CD4-positive, CD25-positive, alpha-beta regulatory T cell (primary cell): ENCODE measurements at regions not wholly inside any gene's neighbourhood (a gene's known extent, or its start where the extent isn't known, plus 50 kb on each side); places are given as distances from the start of the nearest gene placed in this dataset.

Experiments
- ATAC-seq, 2 donors: fragments of 150-1000 bp; cut with Tn5 transposase; one replicate each; pipeline ENCODE4 v1.10.0; 2021; ENCODE audit warnings: low read depth in 2 of 2, moderate number of reproducible peaks in 2 of 2, moderate library complexity in 1 of 2
- DNase-seq, 3 donors: peaks; one replicate each; pipeline versions ENCODE4 v3.0.0 to v3.0.0-alpha.2; 2012 to 2022; ENCODE audit warnings: mixed read lengths in 1 of 3
- H3K27ac ChIP-seq: one replicate; pipeline ENCODE4 v1.7.0; 2013; ENCODE audit warnings: mild to moderate bottlenecking, low read length; ENCODE audit not compliant: insufficient read depth, poor library complexity, severe bottlenecking
- H3K27me3 ChIP-seq: one replicate; pipeline ENCODE4 v1.7.0; 2013; ENCODE audit warnings: low read length; ENCODE audit not compliant: control insufficient read depth, insufficient read depth
- H3K36me3 ChIP-seq: one replicate; pipeline ENCODE4 v1.7.0; 2013; ENCODE audit warnings: mild to moderate bottlenecking, low read length, moderate library complexity; ENCODE audit not compliant: control insufficient read depth, insufficient read depth
- H3K4me1 ChIP-seq: 2 replicates; pipeline ENCODE4 v1.7.0; 2013; ENCODE audit warnings: mild to moderate bottlenecking, low read length; ENCODE audit not compliant: insufficient read depth, control insufficient read depth, poor library complexity, severe bottlenecking
- H3K4me3 ChIP-seq: one replicate; pipeline ENCODE4 v1.7.0; 2013; ENCODE audit warnings: low read depth, mild to moderate bottlenecking, low read length, moderate library complexity
- H3K9me3 ChIP-seq, 2 experiments: 1 replicate in 1 of 2; 2 replicates in 1 of 2; pipeline ENCODE4 v1.7.0; 2013; ENCODE audit warnings: low read length in 2 of 2, mild to moderate bottlenecking in 1 of 2, moderate library complexity in 1 of 2; ENCODE audit not compliant: control insufficient read depth in 2 of 2
- H3K27ac Mint-ChIP-seq, 3 donors: one replicate each; pipeline ENCODE4 v1.8.0; 2020 to 2022; ENCODE audit warnings: mild to moderate bottlenecking in 3 of 3, mixed read lengths in 3 of 3, moderate library complexity in 2 of 3
- H3K27me3 Mint-ChIP-seq: one replicate; pipeline ENCODE4 v1.8.0; 2022; ENCODE audit warnings: mild to moderate bottlenecking, mixed read lengths
- H3K36me3 Mint-ChIP-seq: one replicate; pipeline ENCODE4 v1.8.0; 2020; ENCODE audit warnings: mixed read lengths
- H3K4me1 Mint-ChIP-seq, 4 donors: one replicate each; pipeline ENCODE4 v1.8.0; 2020 to 2022; ENCODE audit warnings: mixed read lengths in 4 of 4, mild to moderate bottlenecking in 1 of 4
- H3K4me3 Mint-ChIP-seq, 4 donors: one replicate each; pipeline ENCODE4 v1.8.0; 2020 to 2022; ENCODE audit warnings: mild to moderate bottlenecking in 4 of 4, mixed read lengths in 4 of 4, moderate library complexity in 3 of 4
- H3K9me3 Mint-ChIP-seq, 7 donors: one replicate each; pipeline ENCODE4 v1.8.0; 2020 to 2022; ENCODE audit warnings: mixed read lengths in 7 of 7, mild to moderate bottlenecking in 3 of 7, moderate library complexity in 2 of 7

- H3K9me3 ChIP-seq = no peaks in the 10 kb centered on the region
- no peaks in the 10 kb centered on the region for H3K4me1 Mint-ChIP-seq
- ATAC-seq = no peak
- H3K36me3 ChIP-seq = no peaks in the 10 kb centered on the region
- no peak overlapping the region for H3K27ac ChIP-seq
- H3K4me3 Mint-ChIP-seq = no peak overlapping the region
- no peak overlapping the region for H3K27ac Mint-ChIP-seq
- H3K36me3 Mint-ChIP-seq = no peaks in the 10 kb centered on the region
- no peaks in the 10 kb centered on the region for H3K4me1 ChIP-seq
- no peak overlapping the region for H3K4me3 ChIP-seq
- no peaks in the 10 kb centered on the region for H3K27me3 ChIP-seq
- peaks cover 0 to 8% (median 0%) of the 10 kb centered on the region in 7 donors for H3K9me3 Mint-ChIP-seq
- H3K27me3 Mint-ChIP-seq = peaks cover 6% of the 10 kb centered on the region
- no peak for DNase-seq
Observed at GRCh38 chr5:111602817-111603445, 90.6 kb upstream of the STARD4 start.

- Mint-ChIP-seq H3K9me3 (peaks cover 0 to 7% (median 3%) of the 10 kb centered on the region in 7 donors), H3K27me3 (peaks cover 6% of the 10 kb centered on the region), H3K27ac (no peak overlapping the region), H3K4me3 (no peak overlapping the region), H3K36me3 (no peaks in the 10 kb centered on the region), H3K4me1 (no peaks in the 10 kb centered on the region)
- no peaks in the 10 kb centered on the region for H3K36me3 ChIP-seq
- no peak overlapping the region for H3K27ac ChIP-seq
- no peak for DNase-seq
- H3K4me3 ChIP-seq = no peak overlapping the region
- H3K27me3 ChIP-seq = no peaks in the 10 kb centered on the region
- H3K4me1 ChIP-seq = no peaks in the 10 kb centered on the region
- no peaks in the 10 kb centered on the region for H3K9me3 ChIP-seq
- ATAC-seq = no peak
Observed at GRCh38 chr5:111598996-111599395, 86.7 kb upstream of the STARD4 start.

GRCh38 chr5:111597491-111597890 is 85.2 kb upstream of the STARD4 start:
- H3K36me3 ChIP-seq = no peaks in the 10 kb centered on the region
- no peaks in the 10 kb centered on the region for H3K27me3 ChIP-seq
- no peak overlapping the region for H3K4me3 Mint-ChIP-seq

GRCh38 chr5:111596705-111597104 is 84.4 kb upstream of the STARD4 start:
- H3K27ac Mint-ChIP-seq = no peak overlapping the region
- ATAC-seq (no peak), DNase-seq (no peak)
- H3K4me1 ChIP-seq = no peaks in the 10 kb centered on the region
- no peaks in the 10 kb centered on the region for H3K27me3 ChIP-seq
- H3K36me3 Mint-ChIP-seq = no peaks in the 10 kb centered on the region
- H3K36me3 ChIP-seq = no peaks in the 10 kb centered on the region
- H3K4me1 Mint-ChIP-seq = no peaks in the 10 kb centered on the region
- H3K27me3 Mint-ChIP-seq = peaks cover 6% of the 10 kb centered on the region
- no peaks in the 10 kb centered on the region for H3K9me3 ChIP-seq
- no peak overlapping the region for H3K4me3 ChIP-seq
- no peak overlapping the region for H3K4me3 Mint-ChIP-seq
- H3K9me3 Mint-ChIP-seq = peaks cover 0 to 11% (median 3%) of the 10 kb centered on the region in 7 donors
- no peak overlapping the region for H3K27ac ChIP-seq

More at GRCh38 chr5:111597491-111597890, 85.2 kb upstream of the STARD4 start:
- Mint-ChIP-seq H3K27ac (no peak overlapping the region), H3K27me3 (peaks cover 6% of the 10 kb centered on the region), H3K36me3 (no peaks in the 10 kb centered on the region), H3K4me1 (no peaks in the 10 kb centered on the region), H3K9me3 (peaks cover 0 to 11% (median 3%) of the 10 kb centered on the region in 7 donors)
- no peaks in the 10 kb centered on the region for H3K4me1 ChIP-seq
- DNase-seq (no peak), ATAC-seq (no peak)
- H3K27ac ChIP-seq = no peak overlapping the region
- H3K9me3 ChIP-seq = no peaks in the 10 kb centered on the region
- no peak overlapping the region for H3K4me3 ChIP-seq

GRCh38 chr5:111595425-111595824 is 83.1 kb upstream of the STARD4 start:
- Histone ChIP-seq H3K36me3 (no peaks in the 10 kb centered on the region), H3K27me3 (no peaks in the 10 kb centered on the region), H3K9me3 (no peaks in the 10 kb centered on the region), H3K27ac (no peak overlapping the region), H3K4me3 (no peak overlapping the region), H3K4me1 (no peaks in the 10 kb centered on the region)
- no peak overlapping the region for H3K4me3 Mint-ChIP-seq
- no peaks in the 10 kb centered on the region for H3K4me1 Mint-ChIP-seq
- H3K27me3 Mint-ChIP-seq = peaks cover 3% of the 10 kb centered on the region
- H3K9me3 Mint-ChIP-seq = peaks cover 0 to 11% (median 3%) of the 10 kb centered on the region in 7 donors
- no peak overlapping the region for H3K27ac Mint-ChIP-seq
- H3K36me3 Mint-ChIP-seq = no peaks in the 10 kb centered on the region
- ATAC-seq = no peak
- no peak for DNase-seq

GRCh38 chr5:111589316-111589715 is 77.0 kb upstream of the STARD4 start:
- no peak for ATAC-seq
- H3K4me3 Mint-ChIP-seq = no peak overlapping the region
- Histone ChIP-seq H3K27me3 (no peaks in the 10 kb centered on the region), H3K27ac (no peak overlapping the region), H3K36me3 (no peaks in the 10 kb centered on the region), H3K9me3 (no peaks in the 10 kb centered on the region), H3K4me1 (no peaks in the 10 kb centered on the region), H3K4me3 (no peak overlapping the region)
- no peaks in the 10 kb centered on the region for H3K36me3 Mint-ChIP-seq
- peaks cover 0 to 8% (median 1%) of the 10 kb centered on the region in 7 donors for H3K9me3 Mint-ChIP-seq
- DNase-seq = no peak
- H3K4me1 Mint-ChIP-seq = no peaks in the 10 kb centered on the region
- peaks cover 4% of the 10 kb centered on the region for H3K27me3 Mint-ChIP-seq
- H3K27ac Mint-ChIP-seq = no peak overlapping the region

GRCh38 chr5:111587728-111588127 is 75.4 kb upstream of the STARD4 start:
- no peak overlapping the region for H3K4me3 Mint-ChIP-seq
- no peak overlapping the region for H3K27ac ChIP-seq
- no peak overlapping the region for H3K27ac Mint-ChIP-seq
- H3K36me3 ChIP-seq = no peaks in the 10 kb centered on the region
- H3K9me3 ChIP-seq = no peaks in the 10 kb centered on the region
- H3K4me3 ChIP-seq = no peak overlapping the region
- peaks cover 0 to 2% (median under 1%) of the 10 kb centered on the region in 7 donors for H3K9me3 Mint-ChIP-seq
- DNase-seq (no peak), ATAC-seq (no peak)
- H3K27me3 Mint-ChIP-seq = peaks cover 4% of the 10 kb centered on the region
- no peaks in the 10 kb centered on the region for H3K4me1 Mint-ChIP-seq
- no peaks in the 10 kb centered on the region for H3K36me3 Mint-ChIP-seq
- H3K27me3 ChIP-seq = peaks cover under 1% of the 10 kb centered on the region
- H3K4me1 ChIP-seq = no peaks in the 10 kb centered on the region

GRCh38 chr5:111585946-111586345 is 73.6 kb upstream of the STARD4 start:
- no peaks in the 10 kb centered on the region for H3K36me3 ChIP-seq
- DNase-seq = no peak
- H3K9me3 Mint-ChIP-seq = peaks cover 0 to 2% (median 0%) of the 10 kb centered on the region in 7 donors
- H3K4me3 ChIP-seq = no peak overlapping the region
- H3K27ac Mint-ChIP-seq = no peak overlapping the region
- no peaks in the 10 kb centered on the region for H3K36me3 Mint-ChIP-seq
- H3K27me3 Mint-ChIP-seq = peaks cover 13% of the 10 kb centered on the region
- peaks cover 3% of the 10 kb centered on the region for H3K27me3 ChIP-seq
- no peak overlapping the region for H3K27ac ChIP-seq
- ATAC-seq = no peak
- H3K4me1 ChIP-seq = no peaks in the 10 kb centered on the region
- H3K4me1 Mint-ChIP-seq = no peaks in the 10 kb centered on the region
- H3K9me3 ChIP-seq = no peaks in the 10 kb centered on the region
- no peak overlapping the region for H3K4me3 Mint-ChIP-seq
